Activated naive CD4-positive, alpha-beta T cell treated with anti-CD3 and anti-CD28 coated beads, Interleukin-2, amount 10 ng/mL, durations not matched to agents 7 days and 5 days (primary cell): ENCODE measurements at regions not wholly inside any gene's neighbourhood (a gene's known extent, or its start where the extent isn't known, plus 50 kb on each side); places are given as distances from the start of the nearest gene placed in this dataset.

Experiments
- CTCF ChIA-PET: fragments of 350-600 bp; sonication (Branson Sonifier 250); formaldehyde crosslinking; loops from one replicate; lab custom pipeline; 2021; ENCODE audit warnings: antibody characterized with exemption; lab: Charles Lee
- DNase-seq: peaks from one replicate; pipeline ENCODE4 v3.0.0-alpha.2; 2020
- H3K27ac Mint-ChIP-seq: one replicate; pipeline ENCODE4 v1.8.0; 2021; ENCODE audit warnings: mild to moderate bottlenecking, moderate library complexity, mixed read lengths
- H3K27me3 Mint-ChIP-seq: one replicate; pipeline ENCODE4 v1.8.0; 2021; ENCODE audit warnings: mild to moderate bottlenecking, mixed read lengths
- H3K36me3 Mint-ChIP-seq: one replicate; pipeline ENCODE4 v1.8.0; 2021; ENCODE audit warnings: mixed read lengths
- H3K4me1 Mint-ChIP-seq: one replicate; pipeline ENCODE4 v1.8.0; 2021; ENCODE audit warnings: mixed read lengths
- H3K4me3 Mint-ChIP-seq: one replicate; pipeline ENCODE4 v1.8.0; 2021; ENCODE audit warnings: mild to moderate bottlenecking, moderate library complexity, mixed read lengths
- H3K9me3 Mint-ChIP-seq: one replicate; pipeline ENCODE4 v1.8.0; 2021; ENCODE audit warnings: mixed read lengths

DNA sequence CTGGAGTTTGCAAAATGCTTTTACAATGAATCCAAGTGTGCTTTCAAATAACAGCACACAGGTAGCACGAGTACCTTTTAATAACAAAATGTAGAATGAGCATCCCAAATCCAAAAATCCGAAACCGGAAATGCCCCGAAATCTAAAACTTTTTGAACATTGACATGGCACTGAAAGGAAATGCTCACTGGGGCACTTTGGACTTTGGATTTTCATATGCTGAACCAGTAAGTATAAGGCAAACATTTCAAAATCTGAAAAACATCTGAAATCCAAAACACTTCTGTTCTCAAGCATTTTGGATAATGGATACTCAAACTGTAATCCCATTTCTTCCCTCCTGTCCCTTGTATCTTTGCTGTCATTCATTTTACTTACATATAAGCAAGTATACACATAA is 50.1 kb downstream of the GCNT4 start:
- Mint-ChIP-seq H3K36me3 (no peaks in the 10 kb centered on the region), H3K9me3 (peaks cover 12% of the 10 kb centered on the region), H3K27me3 (peaks cover 4% of the 10 kb centered on the region)

DNA sequence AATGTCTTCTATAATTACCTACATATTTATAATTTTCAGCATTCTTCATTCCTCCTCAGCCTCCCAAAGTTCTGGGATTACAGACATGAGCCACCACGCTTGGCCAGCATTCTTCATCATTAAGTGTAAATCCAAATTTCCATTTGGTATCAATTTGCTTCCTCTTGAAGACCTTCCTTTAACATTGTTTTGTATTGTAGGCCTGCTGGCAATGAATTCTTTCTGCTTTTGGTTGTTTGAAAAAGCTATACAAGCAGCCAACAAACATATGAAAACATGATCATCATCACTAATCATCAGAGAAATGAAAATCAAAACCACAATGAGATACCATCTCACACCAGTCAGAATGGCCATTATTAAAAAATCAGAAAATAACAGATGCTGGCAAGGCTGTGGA is 56.4 kb downstream of the GCNT4 start:
- peaks cover 1% of the 10 kb centered on the region for H3K9me3 Mint-ChIP-seq
- H3K27ac Mint-ChIP-seq, result no peak overlapping the region
- no peak overlapping the region for H3K4me3 Mint-ChIP-seq

More for the DNA sequence above, 50.1 kb downstream of the GCNT4 start:
- DNase-seq, result no peak
- Mint-ChIP-seq H3K27ac (no peak overlapping the region), H3K4me3 (no peak overlapping the region), H3K4me1 (no peaks in the 10 kb centered on the region)
- CTCF ChIA-PET, result no interaction called here

DNA sequence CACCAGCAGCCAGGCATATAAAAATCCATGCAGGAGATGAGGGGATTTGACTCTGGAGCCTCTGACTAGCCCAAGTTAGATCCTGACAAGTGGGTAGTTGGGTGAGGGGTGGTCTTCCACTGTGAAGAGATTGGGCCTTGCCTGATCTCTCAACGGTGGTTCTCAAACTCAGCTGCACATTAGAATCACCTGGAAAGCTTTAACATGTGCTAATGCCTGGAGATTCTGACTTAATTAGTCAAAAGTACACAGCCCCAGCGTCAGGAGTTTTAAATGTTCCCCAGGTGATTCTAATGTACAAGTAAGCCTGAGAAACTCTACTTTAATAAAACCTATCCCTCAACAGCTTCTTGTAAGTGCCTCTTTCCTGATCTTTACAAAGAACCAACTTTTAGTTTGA is 57.5 kb downstream of the GCNT4 start:
- H3K9me3 Mint-ChIP-seq, result peaks cover 1% of the 10 kb centered on the region
- no peak overlapping the region for H3K27ac Mint-ChIP-seq
- CTCF ChIA-PET, result no interaction called here
- no peak overlapping the region for H3K4me3 Mint-ChIP-seq
- H3K4me1 Mint-ChIP-seq, result no peaks in the 10 kb centered on the region
- no peaks in the 10 kb centered on the region for H3K36me3 Mint-ChIP-seq
- DNase-seq, result no peak
- H3K27me3 Mint-ChIP-seq, result peaks cover 7% of the 10 kb centered on the region

More for the DNA sequence above, 56.4 kb downstream of the GCNT4 start:
- no peak for DNase-seq
- Mint-ChIP-seq H3K4me1 (no peaks in the 10 kb centered on the region), H3K27me3 (peaks cover 7% of the 10 kb centered on the region), H3K36me3 (no peaks in the 10 kb centered on the region)
- CTCF ChIA-PET, result no interaction called here

DNA sequence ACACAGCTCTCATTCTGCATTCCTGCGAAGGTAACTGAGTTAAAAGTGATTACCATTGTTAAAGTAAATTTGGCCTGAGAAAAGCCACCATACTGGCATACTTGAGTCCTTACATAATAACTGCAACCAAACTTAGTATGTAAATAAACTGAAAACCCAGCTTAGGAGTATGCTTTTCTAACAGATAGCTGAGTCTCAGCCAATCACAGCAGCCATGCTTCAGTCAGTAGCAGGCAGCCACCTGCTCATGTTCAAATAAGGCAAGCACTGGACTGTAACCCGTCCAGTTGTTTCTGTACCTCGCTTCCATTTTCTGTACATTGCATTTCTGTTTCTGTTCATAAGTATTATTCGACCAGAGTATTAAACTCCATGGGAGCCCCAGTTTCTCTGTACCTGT is 58.6 kb downstream of the GCNT4 start:
- DNase-seq, result no peak
- Mint-ChIP-seq H3K4me1 (no peaks in the 10 kb centered on the region), H3K9me3 (peaks cover 1% of the 10 kb centered on the region), H3K36me3 (no peaks in the 10 kb centered on the region), H3K4me3 (no peak overlapping the region), H3K27me3 (peaks cover 7% of the 10 kb centered on the region), H3K27ac (no peak overlapping the region)
- CTCF ChIA-PET, result no interaction called here

DNA sequence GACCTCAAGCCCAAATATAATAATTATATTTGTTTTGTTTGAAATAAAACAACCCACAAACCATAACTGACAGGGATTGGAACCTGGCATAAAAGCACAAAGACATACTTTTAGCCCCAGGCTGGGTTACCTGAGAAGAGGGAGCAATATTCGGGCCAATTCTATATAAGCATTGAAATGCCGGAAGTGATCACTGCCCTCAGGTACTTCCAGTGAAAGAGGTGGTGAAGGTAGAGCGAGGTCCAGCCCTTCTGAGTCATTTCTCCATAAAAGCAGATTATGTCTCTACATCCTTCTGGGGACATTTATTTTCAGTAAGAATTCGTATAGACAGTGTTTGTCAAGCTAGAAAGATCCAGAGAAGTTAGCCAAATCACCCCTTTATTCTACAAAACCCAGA is 59.6 kb downstream of the GCNT4 start:
- CTCF ChIA-PET, result interaction anchor here (0.6 to 1.0 kb wide), 2 partner anchors 40 to 57 kb away, joined by 3 read pairs; no protein-coding TSS in a partner anchor
- DNase-seq, result no peak
- no peak overlapping the region for H3K4me3 Mint-ChIP-seq
- H3K27me3 Mint-ChIP-seq, result peaks cover 7% of the 10 kb centered on the region
- H3K36me3 Mint-ChIP-seq, result no peaks in the 10 kb centered on the region
- H3K9me3 Mint-ChIP-seq, result peaks cover 6% of the 10 kb centered on the region
- H3K27ac Mint-ChIP-seq, result no peak overlapping the region
- no peaks in the 10 kb centered on the region for H3K4me1 Mint-ChIP-seq

DNA sequence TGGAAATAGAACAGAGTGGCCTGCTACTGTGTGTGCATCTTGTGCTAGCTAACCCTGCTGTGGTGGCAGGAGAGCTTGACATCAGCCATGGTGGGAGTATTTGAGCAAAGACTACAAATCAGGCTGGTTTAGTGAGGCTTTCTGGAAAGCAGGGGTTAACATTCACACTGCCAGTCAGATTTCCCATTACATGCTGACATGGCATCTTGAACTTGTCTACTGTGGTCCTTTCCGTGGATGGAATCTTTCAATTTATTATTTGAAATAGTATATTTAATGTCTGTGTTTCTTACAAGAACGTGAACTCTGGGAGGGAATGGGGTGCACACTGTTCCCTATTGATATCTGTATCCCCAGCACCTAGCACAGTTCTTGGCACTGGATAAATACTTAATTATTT is 60.8 kb downstream of the GCNT4 start:
- CTCF ChIA-PET, result no interaction called here
- DNase-seq, result no peak
- Mint-ChIP-seq H3K36me3 (no peaks in the 10 kb centered on the region), H3K4me3 (no peak overlapping the region), H3K27ac (no peak overlapping the region), H3K4me1 (no peaks in the 10 kb centered on the region), H3K27me3 (peaks cover 7% of the 10 kb centered on the region), H3K9me3 (peaks cover 5% of the 10 kb centered on the region)

DNA sequence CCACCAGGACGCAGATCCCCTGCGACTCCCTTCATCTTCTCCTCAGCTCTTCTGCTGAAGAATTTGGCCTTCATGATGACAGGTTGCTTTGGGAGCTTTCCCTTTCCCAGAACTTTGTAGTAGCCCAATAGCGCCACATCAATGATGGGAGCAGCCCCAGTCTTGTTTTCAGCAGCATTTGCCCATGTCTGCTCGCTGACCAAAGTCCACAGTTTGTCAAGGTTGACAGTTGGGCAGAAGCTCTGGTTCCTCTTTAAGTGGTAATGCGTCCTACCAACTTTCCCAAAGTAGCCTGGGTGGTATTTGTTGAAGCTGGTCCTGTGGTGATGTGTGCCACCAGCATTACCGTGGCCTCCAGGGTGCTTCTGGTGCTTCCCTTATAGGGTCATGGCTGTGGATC is 62.2 kb downstream of the GCNT4 start:
- Mint-ChIP-seq H3K4me3 (no peak overlapping the region), H3K27ac (no peak overlapping the region), H3K27me3 (peaks cover 7% of the 10 kb centered on the region), H3K4me1 (no peaks in the 10 kb centered on the region), H3K9me3 (peaks cover 5% of the 10 kb centered on the region), H3K36me3 (no peaks in the 10 kb centered on the region)
- CTCF ChIA-PET, result no interaction called here
- no peak for DNase-seq

DNA sequence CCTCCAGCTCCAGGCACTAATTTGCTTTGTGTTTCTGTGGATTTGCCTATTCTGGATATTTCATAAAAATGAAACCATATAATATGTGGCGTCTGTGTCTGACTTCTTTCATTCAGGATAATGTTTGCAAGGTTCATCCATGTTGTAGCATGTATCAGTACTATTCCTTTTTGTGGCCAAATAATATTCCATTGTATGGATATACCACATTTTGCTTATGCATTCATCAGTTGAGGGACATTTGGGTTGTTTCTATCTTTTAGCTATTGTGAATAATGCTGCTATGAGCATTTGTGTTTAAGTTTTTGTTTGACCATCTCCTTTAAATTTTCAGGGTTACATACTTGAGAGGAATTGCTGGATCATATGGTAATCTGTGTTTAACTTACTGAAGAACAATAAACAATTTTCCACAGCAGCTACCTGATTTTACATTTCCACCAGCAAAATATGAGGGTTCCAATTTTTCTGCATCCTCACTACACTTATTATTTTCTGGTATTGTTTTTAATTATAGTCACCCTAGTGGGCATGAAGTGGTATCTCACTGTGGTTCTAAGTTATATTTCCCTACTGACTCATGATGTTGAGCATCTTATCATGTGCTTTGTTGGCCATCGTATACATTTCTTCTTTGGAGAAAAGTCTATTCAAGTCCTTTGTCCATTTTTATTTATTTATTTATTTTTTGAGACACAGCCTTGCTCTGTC is 63.9 kb downstream of the GCNT4 start:
- H3K4me3 Mint-ChIP-seq, result no peak overlapping the region
- CTCF ChIA-PET, result no interaction called here
- peaks cover 5% of the 10 kb centered on the region for H3K9me3 Mint-ChIP-seq
- no peaks in the 10 kb centered on the region for H3K27me3 Mint-ChIP-seq
- DNase-seq, result no peak
- H3K36me3 Mint-ChIP-seq, result no peaks in the 10 kb centered on the region
- no peaks in the 10 kb centered on the region for H3K4me1 Mint-ChIP-seq
- H3K27ac Mint-ChIP-seq, result no peak overlapping the region

DNA sequence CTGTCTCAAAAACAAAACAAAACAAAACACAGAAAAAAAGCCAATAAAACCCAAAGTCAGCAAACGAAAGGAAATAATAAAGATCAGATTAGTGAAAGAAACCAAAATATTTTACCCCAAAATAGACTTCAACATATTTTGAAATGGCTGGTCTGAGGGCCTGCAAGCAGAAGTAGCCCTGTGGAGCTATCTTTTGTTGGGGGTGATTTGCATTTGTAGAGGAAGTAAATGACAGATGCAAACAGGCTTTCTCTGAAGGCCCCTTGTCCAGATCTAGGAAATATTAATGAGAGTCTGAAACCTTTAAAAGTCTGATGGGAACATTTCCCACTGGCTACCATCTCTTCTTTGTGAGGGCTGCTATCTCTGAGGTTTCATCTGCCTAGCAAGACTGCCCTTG is 74.0 kb downstream of the GCNT4 start:
- no peak for DNase-seq
- CTCF ChIA-PET, result no interaction called here
- Mint-ChIP-seq H3K27me3 (no peaks in the 10 kb centered on the region), H3K4me3 (no peak overlapping the region), H3K27ac (no peak overlapping the region), H3K4me1 (peaks cover 34% of the 10 kb centered on the region), H3K9me3 (peaks cover 10% of the 10 kb centered on the region), H3K36me3 (peaks cover 11% of the 10 kb centered on the region)

DNA sequence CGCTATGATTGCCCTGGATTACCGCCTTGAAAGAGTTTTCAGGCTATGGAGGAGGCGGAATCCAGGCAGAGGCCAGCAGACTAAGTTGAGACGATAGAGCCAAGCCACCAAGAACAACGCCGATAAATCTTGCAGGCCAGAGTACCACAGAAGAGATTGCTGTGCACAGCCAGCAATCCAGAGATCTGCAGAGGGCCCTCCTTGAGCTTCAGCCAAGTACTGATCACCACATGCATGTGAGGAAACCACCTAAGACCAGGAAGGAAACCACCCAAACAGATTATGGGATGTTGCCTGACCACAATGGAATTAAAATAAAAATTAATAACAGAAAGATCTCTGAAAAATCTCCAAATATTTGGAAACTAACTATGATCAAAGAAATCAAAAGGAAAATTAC is 74.9 kb downstream of the GCNT4 start:
- CTCF ChIA-PET, result no interaction called here
- H3K27ac Mint-ChIP-seq, result no peak overlapping the region

DNA sequence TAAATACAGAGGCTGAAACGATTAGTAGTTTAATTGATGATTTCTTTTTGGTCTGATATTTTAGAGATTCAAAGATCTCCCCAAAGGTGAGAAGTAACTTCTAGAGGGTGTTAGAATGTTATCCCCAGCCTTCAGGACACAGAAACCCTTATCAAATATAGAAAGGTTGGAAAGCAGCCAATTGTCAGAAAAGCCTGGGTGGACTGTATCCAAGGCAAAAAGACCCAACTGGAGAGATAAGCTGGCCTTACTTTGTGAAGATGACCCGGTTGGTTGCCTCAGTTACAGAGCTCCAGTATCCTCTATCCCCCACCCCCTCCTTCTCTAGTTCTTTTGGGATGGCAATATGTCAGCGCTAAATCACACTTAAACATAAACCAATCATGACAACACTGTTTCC is 75.7 kb downstream of the GCNT4 start:
- Mint-ChIP-seq H3K4me1 (peaks cover 36% of the 10 kb centered on the region), H3K27ac (no peak overlapping the region), H3K27me3 (no peaks in the 10 kb centered on the region), H3K36me3 (peaks cover 11% of the 10 kb centered on the region), H3K9me3 (peaks cover 12% of the 10 kb centered on the region), H3K4me3 (no peak overlapping the region)
- CTCF ChIA-PET, result no interaction called here
- DNase-seq, result no peak

More for the DNA sequence above, 74.9 kb downstream of the GCNT4 start:
- Mint-ChIP-seq H3K4me1 (peaks cover 36% of the 10 kb centered on the region), H3K36me3 (peaks cover 11% of the 10 kb centered on the region), H3K27me3 (no peaks in the 10 kb centered on the region), H3K4me3 (no peak overlapping the region), H3K9me3 (peaks cover 10% of the 10 kb centered on the region)
- DNase-seq, result no peak

DNA sequence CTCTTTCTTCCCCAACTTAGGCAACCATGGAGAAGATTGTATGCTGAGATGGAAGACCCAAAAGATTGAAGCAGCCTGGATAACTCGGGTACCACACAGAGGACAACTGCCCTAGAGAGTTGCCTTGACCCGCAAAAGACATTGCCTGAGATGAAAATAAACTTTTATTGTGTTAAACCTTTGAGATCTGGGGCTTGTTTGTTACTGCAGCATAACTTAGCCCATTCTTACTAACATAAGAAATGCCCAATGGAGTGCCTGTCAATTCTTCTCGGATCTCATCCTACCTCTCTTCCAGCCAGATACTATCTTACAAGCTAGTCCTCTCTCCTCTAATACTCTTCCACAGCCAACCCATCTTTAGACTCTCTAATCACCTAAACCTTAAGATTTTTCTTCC is 76.8 kb downstream of the GCNT4 start:
- H3K4me3 Mint-ChIP-seq, result no peak overlapping the region
- H3K27ac Mint-ChIP-seq, result no peak overlapping the region
- peaks cover 36% of the 10 kb centered on the region for H3K4me1 Mint-ChIP-seq
- H3K27me3 Mint-ChIP-seq, result no peaks in the 10 kb centered on the region
- CTCF ChIA-PET, result no interaction called here
- H3K9me3 Mint-ChIP-seq, result peaks cover 15% of the 10 kb centered on the region
- no peak for DNase-seq
- H3K36me3 Mint-ChIP-seq, result peaks cover 11% of the 10 kb centered on the region

DNA sequence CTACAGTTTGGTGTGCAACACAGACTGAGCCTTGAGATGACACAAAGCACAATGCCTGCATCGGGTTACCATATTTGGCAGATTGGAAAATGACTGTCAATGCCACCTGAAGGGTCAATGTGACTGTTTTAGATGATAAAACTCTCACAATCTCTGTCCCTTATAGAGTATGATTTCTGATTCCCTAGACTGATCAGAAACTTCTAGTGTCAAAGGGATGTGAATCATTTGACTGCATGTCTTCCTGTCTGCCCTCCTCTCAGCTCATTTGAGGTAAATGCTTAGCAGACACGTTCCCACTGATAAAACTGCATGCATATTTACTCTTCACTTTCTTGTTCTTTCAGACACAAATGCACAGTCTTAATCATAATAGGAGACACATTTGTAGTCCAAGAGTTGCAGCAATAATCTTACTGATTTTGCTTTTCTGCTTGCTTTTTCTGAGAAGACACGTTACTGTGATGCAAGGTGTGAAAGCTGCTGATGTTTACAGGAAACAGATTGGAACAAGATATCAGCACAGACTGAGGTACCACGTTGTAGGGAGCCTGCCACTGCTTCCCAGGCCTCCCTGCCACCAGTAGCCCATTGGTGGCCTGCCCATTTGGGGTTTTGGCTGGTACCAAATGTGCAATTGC is 77.8 kb downstream of the GCNT4 start:
- no peaks in the 10 kb centered on the region for H3K27me3 Mint-ChIP-seq
- H3K4me1 Mint-ChIP-seq, result peaks cover 36% of the 10 kb centered on the region
- CTCF ChIA-PET, result interaction anchor here (1.2 to 1.7 kb wide), 2 partner anchors 10 to 40 kb away, joined by 4 to 5 read pairs; no protein-coding TSS in a partner anchor
- peaks cover 15% of the 10 kb centered on the region for H3K9me3 Mint-ChIP-seq
- peaks cover 11% of the 10 kb centered on the region for H3K36me3 Mint-ChIP-seq
- H3K4me3 Mint-ChIP-seq, result no peak overlapping the region
- DNase-seq, result peak; percentile 33
- peak overlapping the region; percentile 87 for H3K27ac Mint-ChIP-seq

DNA sequence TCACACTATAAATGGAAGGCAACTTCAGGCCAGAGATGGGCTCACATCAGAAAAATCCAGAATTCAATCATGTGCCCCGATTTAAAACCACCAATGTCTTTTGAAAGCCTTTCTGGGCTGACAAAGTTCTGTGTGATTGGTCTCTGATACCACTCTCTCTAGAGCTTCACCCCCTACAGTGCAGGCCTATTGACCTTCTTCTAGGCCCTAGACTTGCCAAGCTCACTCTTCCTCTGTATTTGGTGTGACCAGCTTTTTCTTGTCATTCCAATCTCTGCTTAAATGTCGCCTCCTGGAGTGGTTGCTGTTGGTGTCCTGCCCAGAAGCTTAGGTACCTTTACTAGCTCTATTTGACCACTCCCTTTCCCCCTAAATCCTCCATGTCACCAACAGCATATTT is 78.7 kb downstream of the GCNT4 start:
- Mint-ChIP-seq H3K27ac (no peak overlapping the region), H3K9me3 (peaks cover 15% of the 10 kb centered on the region), H3K27me3 (no peaks in the 10 kb centered on the region), H3K36me3 (peaks cover 11% of the 10 kb centered on the region), H3K4me1 (peaks cover 36% of the 10 kb centered on the region), H3K4me3 (no peak overlapping the region)
- no peak for DNase-seq
- CTCF ChIA-PET, result interaction anchor here (1.7 kb wide), 1 partner anchor 39 kb away, joined by 4 read pairs; no protein-coding TSS in a partner anchor

DNA sequence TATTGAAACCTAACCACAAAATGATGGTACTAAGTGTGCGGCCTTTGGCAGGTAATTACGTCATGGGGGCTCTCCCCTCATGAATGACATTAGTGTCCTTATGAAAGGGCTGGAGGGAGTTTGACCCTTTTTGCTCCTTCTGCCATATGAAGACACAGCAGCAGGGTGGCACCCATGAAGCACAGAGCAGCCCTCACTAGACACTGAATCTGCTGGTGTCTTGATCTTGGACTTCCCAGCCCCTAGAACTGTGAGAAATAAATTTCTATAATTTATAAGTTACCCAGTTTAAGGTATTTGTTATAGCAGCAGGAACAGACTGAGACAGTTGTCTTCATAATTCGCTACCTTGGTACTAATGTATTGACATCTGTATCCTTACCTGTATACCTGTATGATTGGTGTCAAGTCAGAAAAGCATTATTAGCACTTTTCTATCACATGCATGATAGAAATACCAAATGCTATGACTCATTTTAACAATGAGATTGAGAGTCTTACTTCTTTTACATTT is 80.4 kb downstream of the GCNT4 start:
- Mint-ChIP-seq H3K36me3 (peaks cover 11% of the 10 kb centered on the region), H3K4me1 (peaks cover 28% of the 10 kb centered on the region), H3K4me3 (no peak overlapping the region), H3K27me3 (no peaks in the 10 kb centered on the region), H3K9me3 (peaks cover 15% of the 10 kb centered on the region), H3K27ac (no peak overlapping the region)
- CTCF ChIA-PET, result no interaction called here
- no peak for DNase-seq
